GOT3 (cell line): ENCODE measurements at regions not wholly inside any gene's neighbourhood (a gene's known extent, or its start where the extent isn't known, plus 50 kb on each side); places are given as distances from the start of the nearest gene placed in this dataset.
"Not testable (repeated sequence)": the region's sequence is repeated elsewhere in the genome, so short reads cannot be mapped to it uniquely, and the experiment has no call there.

Source experiments
- DNase-seq: peaks from one replicate; lab custom pipeline; 2025; ENCODE audit warnings: mixed read lengths; lab: John Stamatoyannopoulos, UW

- DNase-seq = not testable (repeated sequence)
Measured at GRCh38 chr1:195847957-195848875, 760.0 kb downstream of the KCNT2 start.

DNA sequence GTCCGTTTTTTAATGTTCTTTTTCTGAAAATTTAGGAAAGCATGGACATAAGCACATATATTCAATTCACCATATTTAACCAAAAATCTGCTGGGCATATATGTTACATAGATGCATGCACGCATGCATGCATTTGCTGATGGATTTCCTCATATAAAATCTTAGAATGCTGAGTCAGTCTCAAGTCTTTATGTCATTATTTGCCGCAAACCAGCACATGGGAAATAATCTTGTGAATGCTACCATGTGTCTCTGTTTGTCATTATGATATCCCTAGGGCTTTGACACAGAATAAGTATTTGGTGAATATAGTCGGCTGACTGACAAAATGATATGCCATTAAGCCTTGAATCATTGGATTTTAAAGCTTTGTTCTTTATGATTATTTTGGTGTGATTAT lies 776.5 kb downstream of the KCNT2 start:
- DNase-seq = no peak

DNA sequence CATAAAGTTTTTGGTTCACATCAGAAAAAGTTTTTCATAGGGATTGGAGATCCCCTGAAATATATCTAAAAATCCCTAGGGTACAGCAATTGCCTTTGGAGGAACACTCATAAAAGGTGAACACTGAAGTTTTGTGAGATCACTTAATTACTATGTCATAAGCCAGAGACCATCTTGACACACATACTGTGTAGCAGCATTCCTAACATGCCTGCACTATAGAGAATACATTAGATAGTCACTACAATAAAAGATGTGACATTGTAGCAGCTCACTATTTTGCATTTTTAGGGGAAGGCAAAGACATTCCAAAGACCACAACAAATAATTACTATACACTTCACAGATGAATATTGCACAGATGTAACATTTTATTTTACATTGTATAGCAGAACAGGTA lies 779.9 kb downstream of the KCNT2 start:
- DNase-seq = no peak

DNA sequence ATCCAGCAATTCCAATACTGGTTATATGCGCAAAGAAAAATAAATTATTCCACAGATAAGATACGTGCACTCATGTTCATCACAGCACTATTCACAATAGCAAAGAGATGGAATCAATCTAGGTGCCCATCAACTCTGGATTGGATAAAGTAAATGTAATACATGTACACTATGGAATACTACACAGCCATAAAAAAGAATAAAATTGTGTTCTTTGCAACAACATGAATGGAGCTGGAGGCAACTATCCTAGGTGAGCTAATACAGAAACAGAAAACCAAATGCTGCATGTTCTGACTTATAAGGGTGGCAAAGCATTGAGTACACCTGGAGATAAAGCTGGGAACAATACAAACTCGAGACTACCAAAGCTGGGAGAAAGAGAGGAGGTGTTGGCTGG lies 787.3 kb downstream of the KCNT2 start:
- DNase-seq = no peak

- no peak for DNase-seq
Measured at GRCh38 chr1:195806060-195806459, 802.2 kb downstream of the KCNT2 start.

- no peak for DNase-seq
Measured at GRCh38 chr1:195804547-195804946, 803.7 kb downstream of the KCNT2 start.

- no peak for DNase-seq
Measured at GRCh38 chr1:195799016-195799415, 809.2 kb downstream of the KCNT2 start.

- no peak for DNase-seq
Measured at GRCh38 chr1:195794225-195794624, 814.0 kb downstream of the KCNT2 start.

DNA sequence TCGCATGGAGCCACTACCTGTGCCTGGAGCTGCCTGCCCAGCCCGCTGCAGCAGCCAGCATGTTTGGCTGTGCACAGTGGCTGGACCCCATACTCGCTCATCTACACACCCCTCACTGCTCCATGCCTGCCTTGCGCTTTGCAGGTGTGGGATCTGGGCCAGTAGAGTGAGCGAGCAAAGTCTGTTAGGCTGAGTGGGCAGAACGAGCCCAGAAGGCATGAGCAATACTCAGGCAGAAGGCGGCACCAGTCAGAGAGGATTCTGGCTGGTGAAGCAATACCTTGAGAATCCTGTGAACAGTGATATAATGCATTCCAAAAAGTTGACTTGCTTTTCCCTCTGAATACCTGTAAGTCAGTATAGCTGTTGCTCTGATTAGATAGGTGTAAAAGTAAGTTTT lies 816.4 kb downstream of the KCNT2 start:
- no peak for DNase-seq

DNA sequence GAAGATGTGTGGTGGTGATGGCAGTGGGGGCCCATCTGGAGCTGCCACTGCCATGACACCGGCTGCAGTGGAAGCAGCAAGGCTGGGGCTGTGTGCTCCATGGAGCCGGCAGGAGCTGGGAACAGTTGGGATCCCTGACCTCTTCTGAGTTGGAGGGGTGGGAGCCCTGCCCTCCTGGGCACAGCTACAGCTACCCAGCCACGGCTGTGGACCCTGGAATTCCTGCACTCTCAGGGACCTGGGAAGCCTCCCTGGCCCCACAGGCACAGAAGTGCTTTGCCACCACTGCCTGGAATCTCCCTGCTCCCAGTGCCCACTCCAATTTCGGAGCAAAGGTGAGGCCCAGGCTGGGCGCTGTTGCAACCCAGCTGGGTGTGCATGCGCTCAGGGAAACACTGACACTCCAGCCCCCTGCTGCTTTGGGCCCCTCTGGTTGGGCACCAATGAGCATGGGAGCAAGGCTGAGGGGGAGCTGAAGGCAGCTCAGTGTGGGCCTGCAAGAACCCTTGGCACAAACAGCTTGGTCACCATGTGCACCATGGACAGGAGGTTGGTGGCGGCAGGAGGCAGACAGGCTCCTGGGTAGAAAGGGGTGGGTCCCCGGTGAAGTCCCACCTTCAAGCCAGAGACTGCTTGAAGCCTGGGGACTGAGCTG lies 817.6 kb downstream of the KCNT2 start:
- no peak for DNase-seq

GRCh38 chr1:195789321-195789720 lies 818.9 kb downstream of the KCNT2 start:
- DNase-seq = no peak

- DNase-seq = no peak
Measured at GRCh38 chr1:195788721-195789120, 819.5 kb downstream of the KCNT2 start.

- DNase-seq = no peak
Measured at GRCh38 chr1:195785830-195786229, 822.4 kb downstream of the KCNT2 start.

- DNase-seq = no peak
Measured at GRCh38 chr1:195773931-195774330, 834.3 kb downstream of the KCNT2 start.

DNA sequence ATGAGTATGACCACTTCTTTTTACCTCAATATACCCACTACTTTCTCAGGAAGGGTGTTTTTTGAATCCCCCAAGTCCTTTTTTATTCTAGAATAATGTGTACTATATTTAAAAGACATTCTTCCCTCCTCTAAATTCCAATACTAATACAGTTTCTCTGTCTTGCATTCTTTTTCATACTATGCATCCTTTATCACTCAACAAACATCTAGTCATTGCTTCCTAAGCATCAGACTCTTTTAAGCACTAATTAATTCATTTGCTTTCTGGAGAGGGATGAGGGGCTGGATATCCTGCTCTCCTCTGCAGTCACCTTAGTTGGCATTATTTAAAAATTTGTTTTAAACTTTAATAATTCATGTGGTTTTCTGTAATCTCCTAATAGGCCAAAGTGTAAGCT lies 838.8 kb downstream of the KCNT2 start:
- DNase-seq = no peak

DNA sequence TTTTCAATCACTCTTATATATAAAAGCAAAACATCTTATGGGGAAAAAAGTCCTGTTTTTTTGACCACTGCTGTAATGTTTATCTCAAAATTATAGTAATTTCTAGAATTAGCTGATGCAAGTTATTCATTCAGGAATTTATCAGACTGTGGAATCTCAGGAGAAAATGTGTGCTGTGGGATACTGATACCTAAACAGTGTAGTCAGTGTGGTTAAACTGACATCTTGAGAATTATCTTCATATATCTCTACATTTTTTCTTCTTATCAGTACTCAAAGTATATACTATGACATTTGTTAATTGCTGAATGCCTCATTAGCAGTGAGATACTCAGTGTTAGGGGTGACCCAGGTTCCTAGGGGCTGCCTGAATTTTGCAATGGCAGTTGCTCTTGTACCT lies 839.3 kb downstream of the KCNT2 start:
- no peak for DNase-seq

GRCh38 chr1:195768377-195768776 lies 839.9 kb downstream of the KCNT2 start:
- no peak for DNase-seq

- no peak for DNase-seq
Measured at GRCh38 chr1:195766709-195767108, 841.5 kb downstream of the KCNT2 start.

DNA sequence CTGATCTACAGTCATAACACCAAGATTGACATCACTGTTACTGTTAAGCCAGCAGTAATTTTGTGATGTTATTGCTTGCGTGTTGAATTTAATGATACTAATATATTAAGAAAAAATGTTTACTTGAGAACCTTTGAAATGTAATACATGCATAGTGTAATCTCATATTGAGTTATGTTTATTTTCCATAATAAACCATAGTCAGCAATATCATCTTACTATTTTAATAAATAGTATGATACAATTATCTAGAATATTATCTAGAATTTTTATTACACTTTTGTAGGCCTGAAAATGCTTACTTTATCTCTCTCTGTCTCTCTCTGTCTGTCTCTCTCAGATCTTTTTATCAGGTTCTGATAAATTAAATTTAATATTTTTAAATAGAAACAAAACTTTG lies 843.1 kb downstream of the KCNT2 start:
- DNase-seq = no peak

DNA sequence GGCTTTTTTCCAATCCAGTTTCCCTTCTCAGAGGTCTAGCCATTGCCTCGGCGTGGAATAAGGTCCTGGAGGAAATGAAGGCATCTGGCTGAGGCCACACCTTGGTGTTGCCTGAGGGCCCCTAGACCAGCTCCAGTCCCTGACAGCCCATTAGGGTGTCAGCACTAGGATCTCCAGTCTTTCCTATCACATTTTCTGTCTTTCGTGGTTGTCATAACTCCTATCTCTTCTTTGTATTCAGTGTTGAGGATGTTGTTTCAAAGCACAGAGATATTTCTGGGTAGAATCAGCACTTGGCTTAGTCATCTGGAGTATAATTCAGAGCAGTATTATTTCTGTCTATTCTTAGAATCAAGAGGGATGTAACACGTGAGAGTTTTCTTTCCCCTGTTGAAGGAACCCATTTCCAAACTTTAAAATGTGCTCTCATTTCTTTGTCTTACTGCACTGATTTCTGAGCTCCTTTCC lies 844.3 kb downstream of the KCNT2 start:
- DNase-seq = no peak

DNA sequence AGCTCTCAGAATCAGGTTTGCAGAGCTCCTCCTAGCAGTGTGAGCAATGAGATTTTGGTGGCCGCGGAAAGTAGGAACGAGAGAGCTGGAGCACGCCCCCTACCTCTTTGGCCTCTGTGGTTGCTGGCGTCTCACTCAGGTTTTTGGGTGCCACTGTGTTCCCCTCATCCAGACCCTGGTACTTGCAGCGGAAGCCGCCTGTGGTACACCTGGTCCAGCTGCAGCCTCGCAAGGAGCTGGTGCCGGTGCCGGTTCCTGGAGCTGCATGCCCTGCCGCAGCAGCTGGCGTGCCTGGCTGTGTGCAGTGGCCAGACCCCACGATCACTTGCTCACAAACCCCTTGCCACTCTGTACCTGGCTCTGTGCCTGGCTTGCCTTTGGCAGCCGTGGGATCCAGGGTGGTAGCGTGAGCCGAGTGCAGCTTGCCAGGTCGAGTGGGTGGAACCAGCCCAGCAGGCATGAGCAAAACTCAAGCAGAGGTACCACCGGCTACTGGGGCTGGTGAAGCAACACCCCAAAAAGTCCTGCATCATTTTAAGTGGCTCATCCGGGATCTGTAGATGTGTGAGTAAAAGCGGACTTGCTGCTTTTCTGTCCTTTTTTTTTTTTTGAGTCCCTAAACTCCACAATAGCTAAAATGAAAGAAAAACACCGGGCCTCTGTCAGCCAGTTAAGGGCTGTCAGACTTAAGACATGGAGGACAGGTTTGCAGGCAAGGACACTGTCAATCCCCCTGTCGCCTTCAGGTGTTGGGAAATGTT lies 844.9 kb downstream of the KCNT2 start:
- no peak for DNase-seq

GRCh38 chr1:195761104-195761503 lies 847.1 kb downstream of the KCNT2 start:
- no peak for DNase-seq

DNA sequence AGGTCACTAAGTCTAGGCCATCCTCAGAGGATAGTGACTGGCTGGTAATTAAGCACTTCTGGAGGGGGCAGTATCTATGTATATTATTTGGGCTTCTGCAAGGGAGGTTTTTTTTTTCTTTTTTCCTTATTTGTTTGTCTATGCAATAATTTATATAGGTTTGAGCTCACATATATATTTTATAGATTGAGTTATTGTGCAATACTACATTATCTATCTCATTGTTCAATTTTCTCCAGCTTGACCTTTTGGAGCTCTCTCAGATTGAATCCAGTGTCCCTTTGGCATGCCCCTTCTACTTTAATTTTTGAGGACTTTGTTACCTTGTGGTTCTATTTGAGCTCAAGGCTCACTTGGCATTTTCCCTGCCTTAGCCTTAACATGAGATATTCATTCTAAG lies 852.1 kb downstream of the KCNT2 start:
- DNase-seq = no peak
